ENCODE measurements at regions not wholly inside any gene's neighbourhood (a gene's known extent, or its start where the extent isn't known, plus 50 kb on each side); places are given as distances from the start of the nearest gene placed in this dataset.

DNA sequence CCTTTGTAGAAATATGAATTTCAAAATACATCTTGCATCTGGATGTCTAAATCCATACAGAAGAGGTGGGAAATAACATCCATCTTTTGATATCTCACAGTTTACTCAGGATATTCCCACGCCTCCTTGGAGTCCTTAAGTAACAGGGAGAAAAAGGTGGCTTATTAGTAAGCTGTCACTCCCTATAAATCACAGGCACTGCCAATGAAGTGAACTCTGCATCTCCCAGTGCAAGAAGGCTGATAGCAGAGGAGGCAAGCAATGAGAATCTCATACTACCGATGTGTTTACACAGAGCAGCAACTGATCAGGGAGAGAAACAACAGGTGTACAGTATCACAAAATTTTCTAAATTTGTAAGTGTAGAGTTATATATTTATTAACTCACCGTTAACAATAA lies 551.8 kb downstream of the NXPH1 start:
- TF ChIP-seq POLR2AphosphoS5 (IDR thresholded peaks at IDR 0.05; ENCODE audit: low read depth, low read length) (no peak), TAF1 (IDR thresholded peaks at IDR 0.05; ENCODE audit: borderline replicate concordance, insufficient read depth, low read length) (no peak)

All from PFSK-1 (cell line).